HCT116 (cell line): ENCODE measurements at regions not wholly inside any gene's neighbourhood (a gene's known extent, or its start where the extent isn't known, plus 50 kb on each side); places are given as distances from the start of the nearest gene placed in this dataset.

Experiments
- ATAC-seq: fragments of 200-7000 bp; cut with Tn5 transposase; 2 replicates; pipeline ENCODE4 v1.9.1; 2020; ENCODE audit warnings: mild to moderate bottlenecking, moderate library complexity
- BruUV-seq: library from RNA; stranded (reverse); fragments of 400-500 nt; replicated peaks from 2 replicates; lab custom pipeline; 2021; lab: Mats Ljungman, UMichigan
- CTCF ChIA-PET: fragments of 300-600 bp; sonication (Branson Sonifier 250); formaldehyde crosslinking; loops from one replicate; lab custom pipeline; 2021; ENCODE audit warnings: antibody characterized with exemption; lab: Charles Lee
- POLR2A ChIA-PET: fragments of 300-600, 350-600 bp; sonication (Branson Sonifier 250); formaldehyde crosslinking; loops from one replicate; lab custom pipeline; 2021; ENCODE audit warnings: antibody characterized with exemption; lab: Charles Lee
- RAD21 ChIA-PET, 2 experiments: fragments of 300-600 bp; sonication (Branson Sonifier 250); formaldehyde crosslinking; loops; one replicate each; lab custom pipeline; 2023; ENCODE audit warnings: low total read pairs in 2 of 2; ENCODE audit not compliant: uncharacterized antibody in 2 of 2, unreplicated experiment in 2 of 2, low non-redundant PET in 1 of 2; lab: Charles Lee
- DNase-seq: peaks from one replicate; pipeline ENCODE4 v3.0.0-alpha.2; 2010; ENCODE audit warnings: low read depth, low spot score
- H2AFZ ChIP-seq: fragments of 200-600 bp; shearing (Covaris generic), sonication (generic); 2 replicates; pipeline ENCODE4 v1.6.1; 2017; ENCODE audit warnings: low read depth, mixed run types, mixed read lengths, antibody characterized with exemption, low read length; ENCODE audit not compliant: poor library complexity, severe bottlenecking
- H3K27ac ChIP-seq: 2 replicates; pipeline ENCODE4 v1.5.1; 2012; ENCODE audit warnings: low read depth, low read length
- H3K27me3 ChIP-seq: fragments of 200-600 bp; sonication (generic); 2 replicates; pipeline ENCODE4 v1.6.1; 2016; ENCODE audit warnings: mixed run types, low read length, mixed read lengths; ENCODE audit not compliant: insufficient read depth
- H3K36me3 ChIP-seq, 2 experiments: fragments of 200-500 bp in 1 of 2; fragments of 200-600 bp in 1 of 2; sonication (Bioruptor generic) in 1 of 2; sonication (generic) in 1 of 2; 2 replicates each; pipeline versions ENCODE4 v1.5.1 to v1.6.1; 2014 to 2016; ENCODE audit warnings: low read length in 2 of 2, inconsistent platforms in 1 of 2, mixed read lengths in 1 of 2, mixed run types in 1 of 2; ENCODE audit not compliant: insufficient read depth in 2 of 2, control insufficient read depth in 1 of 2
- H3K4me1 ChIP-seq, 2 experiments: fragments of 200-600 bp in 1 of 2; sonication (generic) in 1 of 2; 2 replicates each; pipeline versions ENCODE4 v1.5.1 to v1.6.1; 2012 to 2017; ENCODE audit warnings: low read length in 2 of 2, inconsistent platforms in 1 of 2, mild to moderate bottlenecking in 1 of 2, mixed read lengths in 1 of 2, mixed run types in 1 of 2, moderate library complexity in 1 of 2; ENCODE audit not compliant: insufficient read depth in 2 of 2, control insufficient read depth in 1 of 2
- H3K4me2 ChIP-seq: fragments of 200-600 bp; sonication (generic); 2 replicates; pipeline ENCODE4 v1.6.1; 2017; ENCODE audit warnings: mixed run types, low read length, mixed read lengths
- H3K4me3 ChIP-seq, 2 experiments: fragments of 200-600 bp in 1 of 2; sonication (generic) in 1 of 2; replicated peaks in 1 of 2; 2 replicates each; pipeline ENCODE4 v1.5.1; 2011 to 2016; ENCODE audit warnings: low read length in 2 of 2, control low read depth in 1 of 2, low read depth in 1 of 2, mild to moderate bottlenecking in 1 of 2, mixed read lengths in 1 of 2, mixed run types in 1 of 2
- H3K79me2 ChIP-seq: fragments of 200-600 bp; sonication (generic); 2 replicates; pipeline ENCODE4 v1.6.1; 2017; ENCODE audit warnings: mild to moderate bottlenecking, mixed run types, low read length, moderate library complexity, mixed read lengths; ENCODE audit not compliant: insufficient read depth
- H3K9ac ChIP-seq: fragments of 200-600 bp; sonication (generic); 2 replicates; pipeline ENCODE4 v1.6.1; 2016; ENCODE audit warnings: low read length, mixed read lengths
- H3K9me2 ChIP-seq: fragments of 200-600 bp; sonication (generic), shearing (Covaris generic); 2 replicates; pipeline ENCODE4 v1.6.1; 2017; ENCODE audit warnings: mixed run types, mild to moderate bottlenecking, moderate library complexity; ENCODE audit not compliant: insufficient read depth
- H3K9me3 ChIP-seq, 2 experiments: fragments of 200-500 bp in 1 of 2; fragments of 200-600 bp in 1 of 2; sonication (Bioruptor generic) in 1 of 2; sonication (generic) in 1 of 2; 2 replicates each; pipeline ENCODE4 v1.6.1; 2014 to 2017; ENCODE audit warnings: low read length in 2 of 2, mixed read lengths in 2 of 2, inconsistent platforms in 1 of 2, low read depth in 1 of 2, mild to moderate bottlenecking in 1 of 2, mixed run types in 1 of 2, moderate library complexity in 1 of 2; ENCODE audit not compliant: control insufficient read depth in 1 of 2, insufficient read depth in 1 of 2
- H4K20me1 ChIP-seq: fragments of 200-600 bp; sonication (generic), shearing (Covaris generic); 2 replicates; pipeline ENCODE4 v1.6.1; 2017; ENCODE audit warnings: mixed run types, mild to moderate bottlenecking, moderate library complexity; ENCODE audit not compliant: insufficient read depth
- ATF3 ChIP-seq: IDR thresholded peaks from 2 replicates; pipeline ENCODE4 v1.6.1; 2012
- CBX3 ChIP-seq: IDR thresholded peaks from 2 replicates; pipeline ENCODE4 v1.6.1; 2012; ENCODE audit warnings: low read depth
- ELF1 ChIP-seq: IDR thresholded peaks from 2 replicates; pipeline ENCODE4 v1.6.1; 2012; ENCODE audit warnings: low read depth, borderline replicate concordance
- JUND ChIP-seq: IDR thresholded peaks from 2 replicates; pipeline ENCODE4 v1.6.1; 2012
- MAX ChIP-seq: IDR thresholded peaks from 2 replicates; pipeline ENCODE4 v1.6.1; 2012
- POLR2AphosphoS5 ChIP-seq: IDR thresholded peaks from 2 replicates; pipeline ENCODE4 v1.6.1; 2011; ENCODE audit warnings: mild to moderate bottlenecking, low read depth, low read length, moderate library complexity
- RAD21 ChIP-seq: IDR thresholded peaks from 2 replicates; pipeline ENCODE4 v1.6.1; 2012; ENCODE audit warnings: low read depth, mild to moderate bottlenecking
- SIN3A ChIP-seq: IDR thresholded peaks from 2 replicates; pipeline ENCODE4 v1.6.1; 2012; ENCODE audit warnings: low read depth
- SP1 ChIP-seq: IDR thresholded peaks from 2 replicates; pipeline ENCODE4 v1.6.1; 2012; ENCODE audit warnings: low read depth
- SRF ChIP-seq: IDR thresholded peaks from 2 replicates; pipeline ENCODE4 v1.6.1; 2012; ENCODE audit warnings: low read depth
- TCF7L2 ChIP-seq: IDR thresholded peaks from 2 replicates; pipeline ENCODE4 v1.7.0; 2011; ENCODE audit warnings: borderline replicate concordance, inconsistent platforms; ENCODE audit not compliant: insufficient read depth, insufficient read length; ENCODE audit errors: extremely low read depth
- YY1 ChIP-seq: IDR thresholded peaks from 2 replicates; pipeline ENCODE4 v1.6.1; 2011; ENCODE audit warnings: low read length, low read depth, moderate library complexity, mild to moderate bottlenecking; ENCODE audit not compliant: insufficient replicate concordance; ENCODE audit errors: extremely low read depth
- ZNF274 ChIP-seq: fragments of 200-500 bp; sonication (Bioruptor generic); IDR thresholded peaks from 2 replicates; pipeline ENCODE4 v1.6.1; 2014; ENCODE audit warnings: mild to moderate bottlenecking, low read depth, low read length, inconsistent platforms
- intact Hi-C: fragments of 100-400 bp; cut with micrococcal nuclease; formaldehyde crosslinking; loops from 2 replicates; pipeline ENCODE4 v1.10.0; 2022

GRCh38 chr20:39268491-39268951, 306.4 kb downstream of the DHX35 start:
- intact Hi-C loops: no loop called here
- BruUV-seq: no TSS peak
- CTCF ChIA-PET: interaction anchor here (1.1 to 1.7 kb wide), 5 partner anchors 12 to 1694 kb away, joined by 3 to 8 read pairs (median 7); no protein-coding TSS in a partner anchor

GRCh38 chr20:39266989-39267388, 304.8 kb downstream of the DHX35 start:
- Histone ChIP-seq H3K9me3 (no peaks in the 10 kb centered on the region), H3K27ac (no peak overlapping the region), H4K20me1 (no peaks in the 10 kb centered on the region), H2AFZ (no peak overlapping the region), H3K27me3 (peaks cover 8% of the 10 kb centered on the region)
- RAD21 ChIA-PET: interaction anchor here in 1 of 2 experiments (0.6 kb wide), 1 partner anchor 149 kb away, joined by 6 read pairs; no protein-coding TSS in a partner anchor
- no peak for DNase-seq
- CTCF ChIA-PET: interaction anchor here (1.5 kb wide), 1 partner anchor 9 kb away, joined by 3 read pairs; no protein-coding TSS in a partner anchor
- TF ChIP-seq ZNF274: no peak
- TF ChIP-seq JUND: no peak
- TF ChIP-seq RAD21: no peak
- TF ChIP-seq SP1: no peak
- no peak for TF ChIP-seq TCF7L2
- no peak for TF ChIP-seq ATF3
- TF ChIP-seq CBX3: no peak
- no peak for TF ChIP-seq SRF
- TF ChIP-seq YY1: no peak
- no peak for TF ChIP-seq SIN3A
- TF ChIP-seq, all 23 proteins: peak for 0
- H3K79me2 ChIP-seq: no peaks in the 10 kb centered on the region
- POLR2A ChIA-PET: no interaction called here
- intact Hi-C loops: no loop called here
- H3K4me3 ChIP-seq: no peak overlapping the region
- H3K4me1 ChIP-seq: no peaks in the 10 kb centered on the region
- H3K9me2 ChIP-seq: no peaks in the 10 kb centered on the region
- no peak overlapping the region for H3K4me2 ChIP-seq
- no peak overlapping the region for H3K9ac ChIP-seq
- ATAC-seq: no peak
- BruUV-seq: no TSS peak
- H3K36me3 ChIP-seq: no peaks in the 10 kb centered on the region

More at GRCh38 chr20:39268491-39268951, 306.4 kb downstream of the DHX35 start:
- H3K4me2 ChIP-seq: no peak overlapping the region
- H3K27me3 ChIP-seq: peaks cover 13% of the 10 kb centered on the region
- no peaks in the 10 kb centered on the region for H3K79me2 ChIP-seq
- H3K4me1 ChIP-seq: no peaks in the 10 kb centered on the region
- no peaks in the 10 kb centered on the region for H3K9me2 ChIP-seq
- H3K27ac ChIP-seq: no peak overlapping the region
- DNase-seq: no peak
- POLR2A ChIA-PET: no interaction called here
- no peaks in the 10 kb centered on the region for H3K36me3 ChIP-seq
- TF ChIP-seq CBX3 (no peak), ELF1 (no peak), POLR2AphosphoS5 (no peak), MAX (no peak)
- H3K9me3 ChIP-seq: no peaks in the 10 kb centered on the region
- no peaks in the 10 kb centered on the region for H4K20me1 ChIP-seq
- RAD21 ChIA-PET: no interaction called here
- no peak overlapping the region for H3K9ac ChIP-seq
- no peak for ATAC-seq
- no peak overlapping the region for H2AFZ ChIP-seq
- no peak overlapping the region for H3K4me3 ChIP-seq
